ENCODE measurements at regions not wholly inside any gene's neighbourhood (a gene's known extent, or its start where the extent isn't known, plus 50 kb on each side); places are given as distances from the start of the nearest gene placed in this dataset.

DNA sequence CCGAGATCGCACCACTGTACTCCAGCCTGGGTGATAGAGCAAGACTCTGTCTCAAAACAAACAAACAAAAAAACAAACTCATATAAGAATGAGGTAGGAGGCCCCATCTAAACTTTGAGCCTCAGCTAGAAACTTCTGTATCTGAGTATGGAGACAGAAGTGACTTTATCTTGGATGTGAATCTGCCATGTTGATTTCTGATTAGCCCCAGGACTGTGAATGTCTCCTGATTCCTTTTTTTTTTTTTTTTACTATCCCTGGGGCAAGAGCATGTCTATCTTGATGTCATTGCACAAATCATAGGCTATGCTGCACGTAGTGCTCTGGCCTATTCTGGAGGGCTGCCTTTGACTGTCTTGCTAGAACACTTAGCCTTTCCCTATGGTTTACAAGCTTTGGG, 211.0 kb downstream of the PTPRU start:
- FAIRE-seq: no peak
- TF ChIP-seq POLR2AphosphoS5 (IDR thresholded peaks at IDR 0.05; ENCODE audit: low read depth, low read length): no peak
- no peak for TF ChIP-seq TAF1 (IDR thresholded peaks at IDR 0.05; ENCODE audit: borderline replicate concordance, low read depth, low read length)
- no peak for TF ChIP-seq POLR2A (IDR thresholded peaks at IDR 0.05; ENCODE audit: low read depth, low read length)
- DNase-seq (ENCODE audit: insufficient read length): no peak

- FAIRE-seq (no peak), DNase-seq (ENCODE audit: insufficient read length) (no peak)
- no peak for TF ChIP-seq TAF1 (IDR thresholded peaks at IDR 0.05; ENCODE audit: borderline replicate concordance, low read depth, low read length)
- no peak for TF ChIP-seq POLR2AphosphoS5 (IDR thresholded peaks at IDR 0.05; ENCODE audit: low read depth, low read length)
- TF ChIP-seq POLR2A (IDR thresholded peaks at IDR 0.05; ENCODE audit: low read depth, low read length): no peak
Observed at GRCh38 chr1:29444782-29445729, 208.7 kb downstream of the PTPRU start.

DNA sequence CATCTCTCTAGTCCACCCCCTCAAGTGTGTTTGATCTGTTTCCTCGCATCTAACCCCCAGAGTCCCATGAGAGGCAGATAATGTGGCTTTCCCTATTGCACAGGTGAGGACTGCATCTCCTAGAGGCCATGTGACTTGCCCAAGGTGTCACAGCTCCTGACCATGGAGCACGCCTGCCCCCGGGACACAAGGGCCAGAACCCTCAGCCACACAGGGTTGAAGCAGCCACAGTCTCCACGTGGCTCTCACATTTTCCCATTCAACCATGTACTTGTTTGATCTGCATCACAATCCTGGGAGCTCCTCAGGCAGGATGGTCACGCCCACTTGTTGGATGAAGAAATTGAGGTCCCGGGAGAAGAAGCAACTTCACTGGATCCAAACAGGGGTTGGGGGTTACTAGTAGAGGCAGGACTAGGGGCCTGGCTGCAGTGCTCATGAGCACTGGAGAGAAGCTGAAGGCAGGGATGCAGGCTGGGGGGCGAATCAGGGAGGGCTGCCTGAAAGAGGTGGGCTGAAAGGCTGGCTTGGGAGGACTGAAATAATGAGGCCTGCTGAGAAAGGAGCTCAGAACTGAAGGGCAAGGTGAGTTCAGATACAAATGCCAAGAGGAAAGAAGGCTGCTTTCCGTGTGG, 207.9 kb downstream of the PTPRU start:
- no peak for TF ChIP-seq POLR2A (IDR thresholded peaks at IDR 0.05; ENCODE audit: low read depth, low read length)
- TF ChIP-seq POLR2AphosphoS5 (IDR thresholded peaks at IDR 0.05; ENCODE audit: low read depth, low read length): no peak
- TF ChIP-seq TAF1 (IDR thresholded peaks at IDR 0.05; ENCODE audit: borderline replicate concordance, low read depth, low read length): no peak
- no peak for DNase-seq (ENCODE audit: insufficient read length)
- FAIRE-seq: no peak

GRCh38 chr1:29441916-29442668, 205.8 kb downstream of the PTPRU start:
- no peak for FAIRE-seq
- TF ChIP-seq POLR2AphosphoS5 (IDR thresholded peaks at IDR 0.05; ENCODE audit: low read depth, low read length): no peak
- no peak for TF ChIP-seq POLR2A (IDR thresholded peaks at IDR 0.05; ENCODE audit: low read depth, low read length)
- TF ChIP-seq TAF1 (IDR thresholded peaks at IDR 0.05; ENCODE audit: borderline replicate concordance, low read depth, low read length): no peak
- no peak for DNase-seq (ENCODE audit: insufficient read length)

- no peak for FAIRE-seq
- TF ChIP-seq POLR2A (IDR thresholded peaks at IDR 0.05; ENCODE audit: low read depth, low read length) (no peak), POLR2AphosphoS5 (IDR thresholded peaks at IDR 0.05; ENCODE audit: low read depth, low read length) (no peak), TAF1 (IDR thresholded peaks at IDR 0.05; ENCODE audit: borderline replicate concordance, low read depth, low read length) (no peak)
- DNase-seq (ENCODE audit: insufficient read length): no peak
Observed at GRCh38 chr1:29439615-29440014, 203.3 kb downstream of the PTPRU start.

DNA sequence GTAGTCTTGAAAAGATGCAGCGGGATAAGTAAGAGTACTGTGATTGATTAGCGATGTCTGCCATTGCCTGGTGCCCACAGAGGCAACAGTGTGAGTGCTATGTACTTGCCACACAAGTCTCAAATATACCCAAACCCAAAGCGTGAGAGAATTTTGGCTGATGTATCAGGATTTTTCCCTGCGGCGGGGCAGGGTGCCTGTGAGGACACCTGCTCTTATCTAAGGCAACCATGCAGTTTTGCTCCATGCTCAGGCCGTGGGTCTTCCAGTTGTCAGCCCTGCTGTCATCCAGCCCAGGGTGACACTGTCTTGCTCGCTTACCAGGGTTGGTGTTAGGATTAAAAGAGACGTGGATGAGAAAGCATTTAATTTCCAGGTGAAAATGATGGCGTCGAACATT, 202.7 kb downstream of the PTPRU start:
- DNase-seq (ENCODE audit: insufficient read length) (no peak), FAIRE-seq (no peak)
- TF ChIP-seq POLR2A (IDR thresholded peaks at IDR 0.05; ENCODE audit: low read depth, low read length) (no peak), POLR2AphosphoS5 (IDR thresholded peaks at IDR 0.05; ENCODE audit: low read depth, low read length) (no peak), TAF1 (IDR thresholded peaks at IDR 0.05; ENCODE audit: borderline replicate concordance, low read depth, low read length) (no peak)

DNA sequence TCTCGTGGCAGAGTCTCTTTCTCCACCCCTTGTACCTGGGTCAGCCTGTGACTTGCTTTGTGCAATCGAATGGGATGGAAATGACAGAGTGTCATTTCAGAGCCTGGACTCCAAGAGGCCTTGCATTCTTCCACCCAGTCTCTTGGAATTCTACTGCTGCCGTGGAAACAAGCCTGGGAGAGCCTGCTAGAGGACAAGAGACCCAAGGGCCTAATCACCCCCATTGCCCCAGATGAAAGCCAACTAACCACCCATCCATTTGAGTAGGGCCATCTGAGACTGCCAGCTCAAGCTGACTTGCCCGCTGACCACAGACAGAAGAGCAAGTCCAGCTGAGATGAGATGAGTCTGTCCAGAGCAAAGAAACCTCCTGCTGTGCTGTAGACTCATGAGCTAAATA, 201.6 kb downstream of the PTPRU start:
- DNase-seq (ENCODE audit: insufficient read length) (no peak), FAIRE-seq (no peak)
- TF ChIP-seq TAF1 (IDR thresholded peaks at IDR 0.05; ENCODE audit: borderline replicate concordance, low read depth, low read length) (no peak), POLR2A (IDR thresholded peaks at IDR 0.05; ENCODE audit: low read depth, low read length) (no peak), POLR2AphosphoS5 (IDR thresholded peaks at IDR 0.05; ENCODE audit: low read depth, low read length) (no peak)

DNA sequence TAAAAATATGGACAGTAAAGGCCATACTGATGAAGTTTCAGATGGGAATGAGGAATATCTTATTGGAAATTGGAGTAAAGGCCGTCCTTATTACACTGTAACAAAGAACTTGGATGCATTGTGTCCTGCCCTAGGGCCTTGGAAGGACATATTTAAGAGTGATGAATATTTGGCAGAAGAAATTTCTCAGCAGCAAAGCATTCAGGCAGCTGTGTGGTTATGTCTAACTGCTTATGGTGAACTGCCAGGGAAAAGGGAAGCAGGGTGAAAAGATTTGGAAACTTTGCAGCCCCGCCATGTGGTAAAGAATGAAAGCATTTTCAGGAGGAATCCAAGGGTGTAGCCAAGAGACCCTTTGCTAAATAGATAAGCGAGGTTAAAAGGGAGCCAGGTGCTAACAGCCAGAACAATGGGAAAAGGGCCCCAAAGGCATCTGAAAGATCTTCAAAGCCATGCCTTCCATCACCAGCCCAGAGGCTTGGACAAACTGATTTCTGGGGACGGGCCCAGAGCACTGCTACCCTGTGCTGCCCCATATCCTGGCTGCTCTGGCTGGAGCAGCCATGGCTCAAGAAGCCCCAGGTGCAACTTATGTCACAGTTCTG, 200.0 kb downstream of the PTPRU start:
- TF ChIP-seq TAF1 (IDR thresholded peaks at IDR 0.05; ENCODE audit: borderline replicate concordance, low read depth, low read length): no peak
- no peak for TF ChIP-seq POLR2AphosphoS5 (IDR thresholded peaks at IDR 0.05; ENCODE audit: low read depth, low read length)
- no peak for TF ChIP-seq POLR2A (IDR thresholded peaks at IDR 0.05; ENCODE audit: low read depth, low read length)
- no peak for DNase-seq (ENCODE audit: insufficient read length)
- no peak for FAIRE-seq

GRCh38 chr1:29433830-29434229, 197.5 kb downstream of the PTPRU start:
- DNase-seq (ENCODE audit: insufficient read length) (no peak), FAIRE-seq (no peak)
- TF ChIP-seq POLR2AphosphoS5 (IDR thresholded peaks at IDR 0.05; ENCODE audit: low read depth, low read length) (no peak), TAF1 (IDR thresholded peaks at IDR 0.05; ENCODE audit: borderline replicate concordance, low read depth, low read length) (no peak), POLR2A (IDR thresholded peaks at IDR 0.05; ENCODE audit: low read depth, low read length) (no peak)

GRCh38 chr1:29431138-29431537, 194.8 kb downstream of the PTPRU start:
- no peak for FAIRE-seq
- TF ChIP-seq POLR2A (IDR thresholded peaks at IDR 0.05; ENCODE audit: low read depth, low read length) (no peak), TAF1 (IDR thresholded peaks at IDR 0.05; ENCODE audit: borderline replicate concordance, low read depth, low read length) (no peak), POLR2AphosphoS5 (IDR thresholded peaks at IDR 0.05; ENCODE audit: low read depth, low read length) (no peak)

DNA sequence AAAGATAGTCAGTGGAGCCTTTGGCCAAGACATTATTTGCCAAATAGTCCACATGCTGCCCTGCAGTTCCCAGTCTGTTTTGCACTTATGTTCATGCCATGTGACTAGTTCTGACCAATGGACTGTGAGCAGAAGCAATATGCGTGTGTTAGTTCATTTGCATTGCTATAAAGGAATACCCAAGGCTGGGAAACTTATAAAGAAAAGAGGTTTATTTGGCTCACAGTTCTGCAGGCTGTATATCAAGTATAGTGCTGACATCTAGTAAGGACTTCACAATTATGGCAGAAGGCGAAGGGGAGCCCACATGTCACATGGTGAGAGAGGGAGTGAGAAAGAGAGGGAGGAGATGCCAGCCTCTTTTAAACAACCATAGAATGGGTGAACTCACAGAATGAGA, 193.3 kb downstream of the PTPRU start:
- no peak for FAIRE-seq
- TF ChIP-seq TAF1 (IDR thresholded peaks at IDR 0.05; ENCODE audit: borderline replicate concordance, low read depth, low read length): no peak
- TF ChIP-seq POLR2AphosphoS5 (IDR thresholded peaks at IDR 0.05; ENCODE audit: low read depth, low read length): no peak
- TF ChIP-seq POLR2A (IDR thresholded peaks at IDR 0.05; ENCODE audit: low read depth, low read length): no peak
- DNase-seq (ENCODE audit: insufficient read length): no peak

More at GRCh38 chr1:29431138-29431537, 194.8 kb downstream of the PTPRU start:
- DNase-seq (ENCODE audit: insufficient read length): no peak
